ENCODE measurements at regions not wholly inside any gene's neighbourhood (a gene's known extent, or its start where the extent isn't known, plus 50 kb on each side); places are given as distances from the start of the nearest gene placed in this dataset.

DNA sequence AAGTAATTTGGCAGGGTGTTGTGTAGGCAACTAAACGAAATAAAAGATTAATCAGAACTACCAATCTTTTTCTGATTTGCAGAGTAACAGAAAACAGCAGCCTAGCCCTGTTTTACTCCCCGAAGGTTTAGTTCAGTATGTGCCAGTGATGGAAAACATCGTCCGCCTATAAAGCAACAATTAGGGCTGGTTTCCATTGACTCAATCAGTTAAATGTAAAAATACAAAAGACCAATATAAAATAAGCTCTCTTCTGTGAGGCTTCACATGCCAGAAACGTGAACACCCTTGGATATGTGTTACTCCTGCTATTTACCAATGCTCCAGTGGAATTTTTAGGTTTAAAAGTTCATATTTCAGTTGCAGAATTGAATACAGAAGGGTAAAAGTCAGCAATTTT is 210.5 kb upstream of the RSPO3 start:
- no peak for DNase-seq (ENCODE audit: extremely low spot score, unreplicated experiment)
- H3K36me3 Mint-ChIP-seq = no peaks in the 10 kb centered on the region
- TF ChIP-seq CTCF (conservative IDR thresholded peaks at IDR 0.05) = no peak
- no peak overlapping the region for H3K4me3 Mint-ChIP-seq
- no peaks in the 10 kb centered on the region for H3K9me3 Mint-ChIP-seq
- no peaks in the 10 kb centered on the region for H3K27me3 Mint-ChIP-seq
- H3K27ac Mint-ChIP-seq = no peak overlapping the region
- no peaks in the 10 kb centered on the region for H3K4me1 Mint-ChIP-seq (ENCODE audit: unreplicated experiment)

DNA sequence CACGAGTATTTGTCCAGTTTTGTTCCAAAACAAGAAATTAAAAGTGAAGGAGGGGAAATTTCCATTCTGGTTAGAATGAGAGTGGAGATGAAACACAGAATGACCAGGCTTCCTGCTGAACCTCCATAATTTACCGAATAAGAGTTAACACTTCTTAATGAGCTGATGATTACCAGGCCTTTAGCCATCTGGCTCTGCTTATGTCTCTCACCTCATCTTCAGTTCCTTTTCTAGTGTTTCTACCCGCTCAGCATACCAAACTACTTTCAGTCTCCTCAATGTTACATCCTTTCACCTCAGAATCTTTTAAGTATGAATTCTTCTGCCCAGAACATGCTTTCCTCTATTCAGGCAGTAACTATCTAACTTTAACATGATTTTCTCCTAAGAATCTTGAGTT is 209.0 kb upstream of the RSPO3 start:
- Mint-ChIP-seq H3K36me3 (no peaks in the 10 kb centered on the region), H3K9me3 (no peaks in the 10 kb centered on the region), H3K4me1 (ENCODE audit: unreplicated experiment) (no peaks in the 10 kb centered on the region), H3K4me3 (no peak overlapping the region), H3K27ac (no peak overlapping the region), H3K27me3 (no peaks in the 10 kb centered on the region)
- no peak for DNase-seq (ENCODE audit: extremely low spot score, unreplicated experiment)
- TF ChIP-seq CTCF (conservative IDR thresholded peaks at IDR 0.05) = no peak

GRCh38 chr6:126913651-126914050 is 204.8 kb upstream of the RSPO3 start:
- Mint-ChIP-seq H3K4me3 (no peak overlapping the region), H3K27ac (no peak overlapping the region), H3K4me1 (ENCODE audit: unreplicated experiment) (no peaks in the 10 kb centered on the region), H3K27me3 (no peaks in the 10 kb centered on the region), H3K9me3 (no peaks in the 10 kb centered on the region), H3K36me3 (no peaks in the 10 kb centered on the region)
- no peak for TF ChIP-seq CTCF (conservative IDR thresholded peaks at IDR 0.05)
- DNase-seq (ENCODE audit: extremely low spot score, unreplicated experiment) = no peak

DNA sequence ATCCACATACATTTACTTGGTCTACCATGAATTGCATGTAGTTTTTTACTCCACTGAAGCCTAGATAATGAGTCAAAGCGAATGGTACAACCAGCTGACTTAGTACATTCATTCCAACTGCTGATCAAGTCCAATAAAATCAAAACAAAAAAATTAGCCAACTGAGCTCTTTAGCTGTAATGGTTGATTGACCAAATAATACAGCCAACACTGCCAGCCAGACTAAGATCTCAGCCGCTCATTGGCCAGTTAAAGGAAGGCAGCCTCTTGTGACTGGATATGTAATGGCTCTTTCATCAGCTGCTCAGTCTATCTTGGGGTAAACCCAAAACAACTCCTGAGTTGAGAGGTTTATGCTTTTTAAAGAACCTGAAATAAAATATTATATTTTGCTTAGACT is 204.3 kb upstream of the RSPO3 start:
- H3K4me3 Mint-ChIP-seq = no peak overlapping the region

DNA sequence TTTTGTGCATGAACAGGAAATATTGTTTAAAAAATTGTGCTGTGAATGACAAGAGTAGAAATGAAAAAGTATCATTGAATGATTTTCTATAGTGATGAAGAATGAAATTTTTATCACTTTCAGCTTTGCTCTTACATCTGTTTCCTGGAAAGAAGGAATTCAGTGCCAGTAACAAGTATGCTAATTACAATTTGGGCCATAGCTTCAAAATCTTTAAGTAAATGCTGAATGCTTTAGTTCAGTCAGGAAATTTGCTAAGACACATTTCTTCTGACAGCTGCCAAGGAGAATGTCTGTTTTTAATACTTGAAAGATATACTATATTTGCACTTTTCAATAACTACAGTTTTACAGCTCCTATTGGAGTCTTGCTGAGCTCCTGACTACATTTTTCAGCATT is 203.7 kb upstream of the RSPO3 start:
- no peak for TF ChIP-seq CTCF (conservative IDR thresholded peaks at IDR 0.05)
- no peaks in the 10 kb centered on the region for H3K4me1 Mint-ChIP-seq (ENCODE audit: unreplicated experiment)

More for the DNA sequence above, 204.3 kb upstream of the RSPO3 start:
- Mint-ChIP-seq H3K27ac (no peak overlapping the region), H3K36me3 (no peaks in the 10 kb centered on the region), H3K27me3 (no peaks in the 10 kb centered on the region), H3K9me3 (no peaks in the 10 kb centered on the region), H3K4me1 (ENCODE audit: unreplicated experiment) (no peaks in the 10 kb centered on the region)
- DNase-seq (ENCODE audit: extremely low spot score, unreplicated experiment) = no peak
- no peak for TF ChIP-seq CTCF (conservative IDR thresholded peaks at IDR 0.05)

GRCh38 chr6:126919947-126920346 is 198.5 kb upstream of the RSPO3 start:
- no peak for DNase-seq (ENCODE audit: extremely low spot score, unreplicated experiment)

More for the DNA sequence above, 203.7 kb upstream of the RSPO3 start:
- no peak overlapping the region for H3K27ac Mint-ChIP-seq
- H3K36me3 Mint-ChIP-seq = no peaks in the 10 kb centered on the region
- no peaks in the 10 kb centered on the region for H3K9me3 Mint-ChIP-seq
- no peak for DNase-seq (ENCODE audit: extremely low spot score, unreplicated experiment)
- H3K4me3 Mint-ChIP-seq = no peak overlapping the region
- H3K27me3 Mint-ChIP-seq = no peaks in the 10 kb centered on the region

More at GRCh38 chr6:126919947-126920346, 198.5 kb upstream of the RSPO3 start:
- TF ChIP-seq CTCF (conservative IDR thresholded peaks at IDR 0.05) = no peak
- no peak overlapping the region for H3K4me3 Mint-ChIP-seq
- no peaks in the 10 kb centered on the region for H3K36me3 Mint-ChIP-seq
- no peaks in the 10 kb centered on the region for H3K9me3 Mint-ChIP-seq
- H3K27me3 Mint-ChIP-seq = no peaks in the 10 kb centered on the region
- H3K4me1 Mint-ChIP-seq (ENCODE audit: unreplicated experiment) = no peaks in the 10 kb centered on the region
- H3K27ac Mint-ChIP-seq = no peak overlapping the region

All from type B pancreatic cell (in vitro differentiated cells).